ENCODE measurements at regions not wholly inside any gene's neighbourhood (a gene's known extent, or its start where the extent isn't known, plus 50 kb on each side); places are given as distances from the start of the nearest gene placed in this dataset.

GRCh38 chr5:102660111-102660510 lies 95.0 kb upstream of the PAM start:
- no peak for TF ChIP-seq EP300 (IDR thresholded peaks at IDR 0.05)
- TF ChIP-seq CTCF (IDR thresholded peaks at IDR 0.05) = no peak
- no peak for TF ChIP-seq MAX (IDR thresholded peaks at IDR 0.05)
- no peak for TF ChIP-seq RNF2 (IDR thresholded peaks at IDR 0.05; ENCODE audit: borderline replicate concordance, low read depth)
- no peak for TF ChIP-seq POLR2A (IDR thresholded peaks at IDR 0.05; ENCODE audit: low read length)
- no peak for TF ChIP-seq MAFK (IDR thresholded peaks at IDR 0.05; ENCODE audit: partially characterized antibody)
- TF ChIP-seq ESRRA (IDR thresholded peaks at IDR 0.05; ENCODE audit: borderline replicate concordance, low read length) = no peak
- TF ChIP-seq PBX3 (IDR thresholded peaks at IDR 0.05) = no peak
- no peak for TF ChIP-seq MAZ (IDR thresholded peaks at IDR 0.05; ENCODE audit: borderline replicate concordance, low read depth, low read length)
- no peak for TF ChIP-seq CHD2 (IDR thresholded peaks at IDR 0.05; ENCODE audit: low read length, partially characterized antibody)
- no peak for TF ChIP-seq SMC3 (IDR thresholded peaks at IDR 0.05)
- TF ChIP-seq CHD4 (IDR thresholded peaks at IDR 0.05; ENCODE audit: borderline replicate concordance) = no peak
- no peak for TF ChIP-seq JUN (IDR thresholded peaks at IDR 0.05)
